HepG2 (cell line): ENCODE measurements at regions not wholly inside any gene's neighbourhood (a gene's known extent, or its start where the extent isn't known, plus 50 kb on each side); places are given as distances from the start of the nearest gene placed in this dataset.

Experiments used
- ATAC-seq: fragments of 200-7000 bp; cut with Tn5 transposase; 3 replicates; pipeline ENCODE4 v1.9.1; 2020; ENCODE audit warnings: mild to moderate bottlenecking, moderate library complexity
- BruUV-seq: library from RNA; stranded (reverse); fragments of 400-500 nt; replicated peaks from 2 replicates; lab custom pipeline; 2021; lab: Mats Ljungman, UMichigan
- CTCF ChIA-PET: fragments of 300-600 bp; formaldehyde crosslinking; extraction: SDS; loops from one replicate; lab custom pipeline; 2021; ENCODE audit warnings: low total read pairs, inconsistent platforms, low intra/inter-chr PET ratio; lab: Yijun Ruan, JAX
- POLR2A ChIA-PET: fragments of 350-600 bp; sonication (Branson Sonifier 250); formaldehyde crosslinking; loops from one replicate; lab custom pipeline; 2020; ENCODE audit warnings: antibody characterized with exemption, inconsistent platforms; lab: Yijun Ruan, JAX
- DNase-seq: peaks from one replicate; pipeline ENCODE4 v3.0.0-alpha.2; 2015; ENCODE audit warnings: low spot score
- FAIRE-seq: peaks from 3 replicates; lab custom pipeline; 2011; peaks lifted over from hg19 to GRCh38; lab: Jason Lieb, UNC
- H2AFZ ChIP-seq: one replicate; pipeline ENCODE4 v1.6.1; 2011; ENCODE audit warnings: low read length, inconsistent platforms
- H3K27ac ChIP-seq: fragments of 300-600 bp; 3 replicates; pipeline ENCODE4 v1.8.0; 2011; ENCODE audit warnings: mixed run types, mild to moderate bottlenecking, mixed read lengths, low read length, inconsistent platforms; ENCODE audit not compliant: insufficient read depth; ENCODE audit errors: extremely low read length
- H3K27me3 ChIP-seq, 2 experiments: fragments of 200-600 bp in 1 of 2; 2 replicates in 1 of 2; 3 replicates in 1 of 2; pipeline versions ENCODE4 v1.6.0 to v1.8.0; 2011; ENCODE audit warnings: low read length in 2 of 2, mild to moderate bottlenecking in 2 of 2, moderate library complexity in 2 of 2, inconsistent platforms in 1 of 2; ENCODE audit not compliant: insufficient read depth in 2 of 2, control insufficient read depth in 1 of 2
- H3K36me3 ChIP-seq, 2 experiments: fragments of 200-600 bp in 1 of 2; replicated peaks in 1 of 2; 2 replicates in 1 of 2; 3 replicates in 1 of 2; pipeline versions ENCODE4 v1.5.1 to v1.8.0; 2011; ENCODE audit warnings: low read length in 2 of 2, inconsistent platforms in 1 of 2; ENCODE audit not compliant: insufficient read depth in 2 of 2, control insufficient read depth in 1 of 2
- H3K4me1 ChIP-seq: 2 replicates; pipeline ENCODE4 v1.5.1; 2012; ENCODE audit warnings: low read length, inconsistent platforms; ENCODE audit not compliant: insufficient read depth
- H3K4me2 ChIP-seq: 2 replicates; pipeline ENCODE4 v1.6.0; 2011; ENCODE audit warnings: low read depth, low read length, inconsistent platforms
- H3K4me3 ChIP-seq, 3 experiments: fragments of 200-600 bp in 1 of 3; sonication (generic), shearing (Covaris generic) in 1 of 3; replicated peaks in 1 of 3; 2 replicates each; pipeline ENCODE4 v1.5.1; 2011 to 2016; ENCODE audit warnings: low read length in 3 of 3, inconsistent platforms in 2 of 3, low read depth in 2 of 3, mild to moderate bottlenecking in 2 of 3, control low read depth in 1 of 3, mixed read lengths in 1 of 3; ENCODE audit not compliant: insufficient read depth in 1 of 3
- H3K79me2 ChIP-seq: one replicate; pipeline ENCODE4 v1.6.1; 2011; ENCODE audit warnings: low read length, inconsistent platforms; ENCODE audit not compliant: insufficient read depth
- H3K9ac ChIP-seq: 2 replicates; pipeline ENCODE4 v1.6.0; 2011; ENCODE audit warnings: mild to moderate bottlenecking, low read depth, low read length, inconsistent platforms; ENCODE audit not compliant: insufficient read depth
- H3K9me3 ChIP-seq: 2 replicates; pipeline ENCODE4 v1.5.1; 2012; ENCODE audit warnings: mild to moderate bottlenecking, low read length
- H4K20me1 ChIP-seq: 2 replicates; pipeline ENCODE4 v1.6.0; 2011; ENCODE audit warnings: inconsistent platforms, mild to moderate bottlenecking, low read length, moderate library complexity; ENCODE audit not compliant: insufficient read depth
- ARNTL ChIP-seq: sonication (generic); formaldehyde crosslinking; IDR thresholded peaks from 2 replicates; pipeline ENCODE4 v1.4.0; 2020; ENCODE audit warnings: mild to moderate bottlenecking, missing genetic modification reagents
- FOXK1 ChIP-seq: sonication (generic); formaldehyde crosslinking; IDR thresholded peaks from 2 replicates; pipeline ENCODE4 v1.4.0; 2020; ENCODE audit warnings: low read depth, missing genetic modification reagents, borderline replicate concordance
- HMGXB4 ChIP-seq, 2 experiments: sonication (generic) in 1 of 2; formaldehyde crosslinking in 1 of 2; IDR thresholded peaks; 2 replicates each; pipeline versions ENCODE4 v1.4.0 to v1.6.1; 2018 to 2020; ENCODE audit warnings: missing genetic modification reagents in 2 of 2, borderline replicate concordance in 1 of 2, low read depth in 1 of 2, mild to moderate bottlenecking in 1 of 2, missing biosample characterization in 1 of 2
- HOMEZ ChIP-seq: IDR thresholded peaks from 2 replicates; pipeline ENCODE4 v1.6.1; 2016; ENCODE audit warnings: low read depth
- JDP2 ChIP-seq: sonication (generic); formaldehyde crosslinking; IDR thresholded peaks from 2 replicates; pipeline ENCODE4 v1.8.1; 2022; ENCODE audit warnings: missing genetic modification reagents, borderline replicate concordance
- KLF9 ChIP-seq: IDR thresholded peaks from 2 replicates; pipeline ENCODE4 v1.6.1; 2016; ENCODE audit warnings: low read depth
- NFYC ChIP-seq: IDR thresholded peaks from 2 replicates; pipeline ENCODE4 v1.6.1; 2016; ENCODE audit warnings: missing genetic modification reagents, missing compliant biosample characterization
- PLRG1 ChIP-seq: fragments of 450-650 bp; conservative IDR thresholded peaks from 2 replicates; pipeline ENCODE4 v1.6.1; 2016
- SOX13 ChIP-seq, 3 experiments: fragments of 450-650 bp in 1 of 3; sonication (generic) in 1 of 3; formaldehyde crosslinking in 1 of 3; IDR thresholded peaks in 2 of 3; conservative IDR thresholded peaks in 1 of 3; 2 replicates each; pipeline versions ENCODE4 v1.5.0 to v1.6.1; 2016 to 2020; ENCODE audit warnings: antibody characterized with exemption in 1 of 3, mild to moderate bottlenecking in 1 of 3, missing compliant biosample characterization in 1 of 3, missing genetic modification reagents in 1 of 3, moderate library complexity in 1 of 3
- ZKSCAN8 ChIP-seq: IDR thresholded peaks from 2 replicates; pipeline ENCODE4 v1.6.1; 2016; ENCODE audit warnings: borderline replicate concordance, missing genetic modification reagents, missing compliant biosample characterization
- ZNF296 ChIP-seq: sonication (generic); formaldehyde crosslinking; conservative IDR thresholded peaks from 2 replicates; pipeline ENCODE4 v1.5.0; 2020; ENCODE audit warnings: mild to moderate bottlenecking, missing genetic modification reagents
- ZNF644 ChIP-seq: IDR thresholded peaks from 2 replicates; pipeline ENCODE4 v1.6.1; 2016; ENCODE audit warnings: low read depth
- ZSCAN25 ChIP-seq: sonication (generic); formaldehyde crosslinking; IDR thresholded peaks from 2 replicates; pipeline ENCODE4 v1.8.0; 2022; ENCODE audit warnings: mild to moderate bottlenecking, missing genetic modification reagents
- WGBS: methylation state at CpG from one replicate; pipeline ENCODE4 v1.1.6; 2017; ENCODE audit warnings: low lambda C conversion rate; 5-methylcytosine and 5-hydroxymethylcytosine counted together
- in situ Hi-C: cut with HindIII; loops from 2 replicates; pipeline ENCODE4 v1.10.0; 2017; ENCODE audit warnings: low pct_unique_long_range_greater_than_20kb; ENCODE audit not compliant: extremely low pct_ligation_motif_present
- intact Hi-C: fragments of 100-400 bp; cut with micrococcal nuclease; formaldehyde crosslinking; loops from one replicate; pipeline ENCODE4 v1.10.0; 2022; ENCODE audit not compliant: unreplicated experiment
- TF ChIP-seq, protein P1 (sequence below): IDR thresholded peaks from 2 replicates; pipeline ENCODE4 v1.6.1; 2016; ENCODE audit warnings: low read depth, borderline replicate concordance
- TF ChIP-seq, protein P2 (sequence below): sonication (generic); formaldehyde crosslinking; IDR thresholded peaks from 2 replicates; pipeline ENCODE4 v1.8.0; 2022; ENCODE audit warnings: missing genetic modification reagents, low read depth, mild to moderate bottlenecking, borderline replicate concordance

- TF ChIP-seq JDP2 (CRISPR knock-in tag) = no peak
- TF ChIP-seq ZNF296 (CRISPR knock-in tag) = 0 out of 2 replicates have a peak, but pooled peaks have one; percentile 59
- no peak for TF ChIP-seq ZKSCAN8
- TF ChIP-seq ZNF644 (CRISPR knock-in tag) = no peak
- TF ChIP-seq ARNTL (CRISPR knock-in tag) = no peak
- TF ChIP-seq SOX13 (IDR thresholded peaks at IDR 0.05) = no peak
- 0 out of 4 replicates have a peak, but pooled peaks of 1 of the 2 experiments have one; percentile 23 for TF ChIP-seq SOX13 (CRISPR knock-in tag; conservative IDR thresholded peaks at IDR 0.05 in 1 of 2, IDR thresholded peaks at IDR 0.05 in 1 of 2)
- no peak for TF ChIP-seq HOMEZ (CRISPR knock-in tag)
- no peak for TF ChIP-seq KLF9 (CRISPR knock-in tag)
- no peak for TF ChIP-seq ZSCAN25 (CRISPR knock-in tag)
These were observed 167.8 kb upstream of the HAAO start (continued) for GRCh38 chr2:42960002-42960841.

- Histone ChIP-seq H3K27me3 (no peaks in the 10 kb centered on the region), H3K4me1 (peaks cover 86% of the 10 kb centered on the region), H4K20me1 (no peaks in the 10 kb centered on the region), H2AFZ (peak overlapping the region; percentile 47), H3K9ac (peak overlapping the region; percentile 11), H3K4me3 (peak overlapping the region in 2 of 3 experiments; percentile 1 to 35; a peak in 3 of 6 replicates), H3K4me2 (peak overlapping the region; percentile 52), H3K36me3 (no peaks in the 10 kb centered on the region), H3K27ac (peak overlapping the region; percentile 55), H3K79me2 (no peaks in the 10 kb centered on the region), H3K9me3 (no peaks in the 10 kb centered on the region)
- peak; percentile 97 for FAIRE-seq
- intact Hi-C loops (loop anchor here (2.0 kb wide), 1 partner anchor 13 kb away; no protein-coding TSS in a partner anchor), in situ Hi-C loops (no loop called here)
- CTCF ChIA-PET = no interaction called here
- DNase-seq = peak; percentile 84
- POLR2A ChIA-PET = interaction anchor here (0.9 to 9.3 kb wide), 7 partner anchors 10 to 267 kb away, joined by 3 to 98 read pairs (median 3); partner anchors contain the start of gene ZFP36L2
- no TSS peak for BruUV-seq
- WGBS = 2% methylated on average over 8 of the region's 8 CpGs
- ATAC-seq = peak; percentile 71
- 0 out of 2 replicates have a peak, but pooled peaks have one; percentile 25 for TF ChIP-seq FOXK1
- TF ChIP-seq, protein P1, sequence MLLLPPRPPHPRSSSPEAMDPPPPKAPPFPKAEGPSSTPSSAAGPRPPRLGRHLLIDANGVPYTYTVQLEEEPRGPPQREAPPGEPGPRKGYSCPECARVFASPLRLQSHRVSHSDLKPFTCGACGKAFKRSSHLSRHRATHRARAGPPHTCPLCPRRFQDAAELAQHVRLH (CRISPR knock-in tag) = peak; percentile 34; the same call in 1 of the 2 replicates
- no peak for TF ChIP-seq PLRG1
- TF ChIP-seq, protein P2, sequence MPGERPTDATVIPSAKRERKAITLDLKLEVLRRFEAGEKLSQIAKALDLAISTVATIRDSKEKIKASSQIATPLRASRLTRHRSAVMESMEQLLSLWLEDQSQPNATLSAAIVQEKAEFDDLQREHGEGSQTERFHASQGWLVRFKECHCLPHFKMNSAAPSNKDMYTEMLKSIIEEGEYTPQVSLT (CRISPR knock-in tag) = no peak
- TF ChIP-seq HMGXB4 (CRISPR knock-in tag; IDR thresholded peaks at IDR 0.05; ENCODE audit: borderline replicate concordance in 1 of 2, low read depth in 1 of 2) = no peak
- no peak for TF ChIP-seq NFYC (CRISPR knock-in tag)
These were observed 167.0 kb upstream of the HAAO start for GRCh38 chr2:42959234-42960001.
